ENCODE measurements at regions not wholly inside any gene's neighbourhood (a gene's known extent, or its start where the extent isn't known, plus 50 kb on each side); places are given as distances from the start of the nearest gene placed in this dataset.

DNA sequence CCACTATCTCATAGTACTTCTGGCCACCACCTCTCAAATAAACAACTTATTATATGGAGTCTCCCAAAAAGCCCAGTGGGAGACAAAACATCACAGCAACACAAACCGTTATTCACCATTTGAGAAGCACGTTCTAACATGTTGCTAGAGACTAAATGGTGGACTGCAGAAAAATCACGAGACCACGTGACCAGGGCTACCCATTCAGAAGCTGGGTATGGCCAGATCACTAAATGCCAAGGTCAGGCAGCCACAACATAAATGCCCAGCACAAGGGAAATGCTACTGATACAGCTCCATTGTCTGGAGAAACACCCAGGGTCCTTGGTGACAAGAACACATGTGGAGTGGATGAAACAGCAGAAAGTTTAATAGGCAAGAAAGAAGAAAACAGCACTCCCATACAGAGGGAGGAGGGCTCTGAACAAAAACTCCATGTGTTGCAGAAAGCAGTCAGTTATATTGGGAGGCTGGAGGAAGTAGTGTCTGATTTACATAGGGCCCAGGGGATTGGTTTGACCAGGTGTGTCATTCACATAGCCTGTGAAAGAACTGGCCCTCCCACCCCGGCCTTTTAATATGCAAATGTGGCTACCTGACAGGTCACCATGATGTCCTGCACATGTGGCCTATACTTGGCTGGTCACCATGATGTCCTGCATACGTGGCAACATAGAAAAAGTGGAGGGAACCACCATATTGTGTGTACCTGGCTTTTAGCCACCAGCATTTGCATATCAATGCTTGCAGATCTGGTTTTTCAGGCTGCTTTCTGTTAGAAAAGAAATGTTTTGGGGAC lies 97.2 kb downstream of the TRIM36 start:
- no peak for DNase-seq

DNA sequence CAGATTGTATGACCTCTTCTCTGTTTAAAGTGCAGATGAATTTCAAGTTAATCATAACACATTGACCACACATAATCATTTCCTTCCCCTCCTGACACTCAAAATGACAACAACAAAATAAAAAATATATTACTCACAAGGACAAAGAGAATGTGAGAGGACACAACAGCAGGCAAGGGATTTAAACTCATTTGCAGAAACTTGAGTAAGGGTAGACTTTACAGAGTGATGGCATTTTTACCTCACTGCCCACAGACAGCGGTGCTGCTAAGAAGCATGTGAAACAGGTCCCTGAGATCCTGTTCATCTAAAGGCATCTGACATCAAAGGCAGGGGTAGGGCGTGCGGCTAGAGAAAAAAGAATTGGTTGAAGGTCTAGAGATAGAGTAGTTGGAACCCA lies 99.0 kb downstream of the TRIM36 start:
- no peak for DNase-seq

DNA sequence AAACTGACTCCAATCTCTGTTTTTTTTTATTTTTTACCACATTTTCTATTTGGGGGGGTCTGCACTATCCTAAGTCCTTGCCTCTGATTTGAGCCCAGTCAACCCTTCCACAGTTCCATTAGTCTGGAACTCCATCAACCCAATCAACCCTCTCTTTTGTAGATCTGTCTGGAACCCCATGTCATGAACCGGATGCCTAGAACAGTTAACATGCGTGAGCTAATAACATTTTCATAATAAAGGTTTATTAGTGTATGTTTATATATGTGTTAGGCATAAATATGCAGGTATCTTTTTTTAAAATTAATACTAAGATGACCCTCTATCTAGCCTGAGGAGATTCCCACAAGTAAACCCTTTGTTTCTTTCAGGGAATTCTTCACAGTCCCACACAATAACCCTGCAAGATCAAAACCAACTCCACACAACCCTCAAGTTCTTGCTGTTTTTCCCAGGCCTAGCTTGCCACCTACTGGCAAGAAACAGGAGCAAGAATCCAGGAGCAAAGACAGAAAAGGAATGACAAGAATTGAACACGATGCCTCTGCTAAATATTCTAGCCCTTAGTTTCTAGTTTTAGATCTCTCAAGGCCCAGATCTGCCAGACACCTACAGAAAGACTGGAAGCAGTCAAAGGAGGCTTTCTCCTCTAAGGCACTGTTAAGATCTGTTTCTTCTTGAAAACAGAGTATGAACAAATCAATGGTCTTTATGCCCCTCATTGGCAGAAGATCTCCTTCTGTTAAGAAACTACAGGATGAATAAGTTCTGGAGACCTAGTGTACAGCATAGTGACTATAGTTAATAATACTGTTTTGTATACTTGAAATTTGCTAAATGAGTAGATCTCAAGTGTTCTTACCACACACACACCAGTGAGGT lies 100.4 kb downstream of the TRIM36 start:
- DNase-seq: peak; percentile 45

DNA sequence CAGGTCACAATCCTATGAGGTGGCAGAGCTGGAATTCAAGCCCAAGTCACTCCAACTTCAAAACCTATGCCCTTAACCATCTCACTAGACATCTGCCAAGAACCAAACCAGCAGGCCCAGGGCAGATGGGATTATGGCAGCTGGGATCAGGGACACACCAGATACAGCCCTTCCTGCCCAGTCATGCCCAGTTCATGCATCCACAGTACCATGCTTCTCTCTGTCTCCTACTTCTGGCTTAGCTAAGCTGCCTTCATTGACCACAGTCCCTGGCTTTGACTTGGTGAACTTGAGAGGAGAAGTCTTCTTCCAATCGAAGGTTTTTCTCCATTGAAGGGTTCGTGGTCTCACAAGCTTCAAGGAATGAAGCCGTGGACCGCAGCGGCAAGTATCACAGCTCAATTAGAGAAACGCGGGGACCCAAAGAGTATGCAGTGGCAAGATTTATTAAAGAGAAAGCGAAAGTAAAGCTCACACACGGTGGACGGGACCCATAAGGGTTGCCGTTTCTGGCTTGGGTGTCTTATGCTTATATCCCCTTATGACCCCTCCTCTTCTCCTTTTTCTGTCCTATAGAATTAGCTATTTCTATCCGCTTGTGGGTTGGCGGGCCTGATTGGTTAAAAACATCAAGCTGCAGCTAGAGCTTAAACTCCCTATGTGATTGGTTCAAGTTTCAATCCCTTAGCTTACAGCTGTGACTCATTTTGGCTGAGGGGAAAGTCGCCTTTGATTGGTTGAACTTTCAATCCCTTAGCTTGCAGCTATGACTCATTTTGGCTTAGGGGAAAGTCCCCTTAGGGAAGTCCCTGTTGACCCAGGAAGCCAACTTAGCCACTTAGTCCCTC lies 101.2 kb downstream of the TRIM36 start:
- DNase-seq: no peak

DNA sequence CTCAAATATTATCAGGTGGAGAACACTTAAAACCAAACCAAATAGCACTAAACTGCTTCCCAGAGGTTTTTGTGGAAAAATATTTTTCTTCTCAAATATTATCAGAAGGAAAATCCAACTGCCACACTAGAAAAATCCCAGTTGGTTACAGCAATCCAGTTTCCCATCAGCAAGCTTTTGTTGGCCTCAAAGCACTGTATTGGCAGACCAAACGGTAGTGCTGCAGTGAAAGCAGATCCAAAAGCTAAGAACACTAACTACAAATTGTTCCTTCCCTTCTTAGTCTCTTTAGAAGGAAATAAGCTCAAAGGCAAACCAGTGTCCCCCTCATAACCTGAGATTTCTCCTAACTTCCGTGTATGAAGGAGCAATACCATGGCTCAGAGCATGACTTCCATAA lies 105.3 kb downstream of the TRIM36 start:
- DNase-seq: no peak

DNA sequence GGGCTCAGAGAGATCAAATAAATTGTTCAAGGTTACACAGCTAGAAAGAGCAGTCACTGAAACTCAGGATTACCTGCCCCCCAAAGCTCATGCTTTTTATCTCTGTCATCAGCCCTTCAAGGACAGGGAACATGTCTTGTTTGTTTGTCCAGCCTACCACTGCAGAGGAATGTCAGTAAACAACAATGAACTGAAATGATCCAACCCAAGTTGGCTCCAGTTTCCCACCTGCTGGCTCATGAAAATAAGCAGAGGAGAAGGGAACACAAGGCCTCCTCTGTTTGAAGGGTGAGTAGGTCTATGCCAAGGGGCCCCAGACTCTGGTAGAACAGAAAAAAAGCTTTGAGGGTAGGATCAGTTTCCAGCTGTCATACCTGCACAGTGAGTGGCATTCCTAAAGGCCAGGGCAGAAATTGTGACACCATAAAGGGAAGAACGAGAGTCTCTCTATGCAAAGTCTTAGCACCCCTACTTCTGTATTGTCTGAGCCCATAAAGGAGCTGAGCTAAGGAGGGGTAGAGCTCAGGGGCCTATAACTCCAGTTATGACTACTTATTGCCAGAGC lies 115.2 kb downstream of the TRIM36 start:
- DNase-seq: no peak

DNA sequence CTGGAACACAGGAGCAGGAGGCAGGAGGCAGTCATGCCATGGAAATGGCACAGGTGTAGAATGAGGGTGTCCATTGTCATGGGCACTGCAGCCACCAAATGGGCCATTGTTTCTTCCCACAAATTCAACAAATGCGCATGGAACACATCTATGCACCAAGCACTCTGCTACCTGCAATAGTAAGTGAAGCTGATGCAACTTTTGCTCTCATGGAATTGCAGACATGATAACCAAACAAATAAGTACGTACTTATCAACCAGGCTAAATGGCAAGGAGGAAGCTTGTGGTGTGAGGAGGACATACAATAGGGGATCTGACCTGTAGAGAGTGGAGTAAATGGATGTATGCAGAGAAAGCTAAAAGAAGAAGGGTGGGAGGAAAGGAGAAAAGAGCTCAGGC lies 116.8 kb downstream of the TRIM36 start:
- DNase-seq: no peak

DNA sequence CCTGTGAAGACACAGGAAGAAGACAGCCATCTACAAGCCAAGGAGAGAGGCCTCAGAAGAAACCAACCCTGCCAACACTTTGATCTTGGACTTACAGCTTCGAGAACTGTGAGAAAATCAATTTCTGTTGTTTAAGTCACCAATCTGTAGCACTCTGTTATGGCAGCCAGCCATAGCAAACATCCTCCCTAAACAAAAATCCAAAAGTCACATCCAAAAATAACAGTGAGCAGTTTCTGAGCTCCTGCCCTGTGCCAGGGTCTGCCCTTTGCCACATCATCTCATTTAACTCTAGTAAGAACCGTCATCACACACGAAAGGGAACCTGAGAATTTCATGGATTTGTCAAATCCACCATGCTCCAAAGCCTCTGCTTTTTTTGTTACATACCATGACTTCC lies 118.8 kb downstream of the TRIM36 start:
- DNase-seq: no peak

DNA sequence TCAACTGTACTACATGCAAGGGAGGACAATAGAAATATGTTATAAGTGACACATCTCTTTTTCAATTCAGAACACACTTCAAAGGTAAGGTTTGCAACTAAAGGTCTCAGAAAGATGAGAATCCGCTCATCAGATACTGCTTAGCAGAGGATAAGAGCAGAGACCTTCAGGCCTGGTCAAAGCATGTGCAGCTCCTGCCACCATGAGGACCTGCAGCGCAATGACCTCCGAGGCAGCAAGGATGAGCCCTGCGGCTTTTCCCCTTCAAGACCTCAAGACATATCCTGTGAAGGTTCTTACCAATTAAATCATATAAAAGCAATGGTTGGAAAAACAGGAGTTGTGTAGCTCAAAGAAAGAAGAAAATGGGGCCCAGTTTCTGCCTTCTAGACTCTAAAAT lies 135.8 kb downstream of the TRIM36 start:
- peak; percentile 4 for DNase-seq

DNA sequence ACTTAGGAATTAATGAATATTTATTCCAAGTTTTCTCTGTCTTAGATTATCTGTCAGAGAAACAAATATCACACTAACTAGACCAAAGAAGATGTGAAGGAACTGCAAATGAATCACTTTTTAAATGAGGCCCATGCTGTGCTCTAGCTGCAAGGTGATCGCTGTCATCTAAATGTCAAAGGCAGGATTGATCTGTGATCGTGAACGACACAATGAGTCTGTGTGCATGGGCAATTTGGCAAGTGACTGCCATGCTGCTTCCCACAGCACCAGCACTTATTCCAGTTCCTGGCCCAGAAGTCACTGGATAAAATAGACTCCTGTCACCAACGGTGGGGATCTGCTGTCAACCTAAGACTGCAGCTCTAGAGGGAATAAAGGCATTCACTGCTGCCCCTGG lies 141.2 kb downstream of the TRIM36 start:
- no peak for DNase-seq

DNA sequence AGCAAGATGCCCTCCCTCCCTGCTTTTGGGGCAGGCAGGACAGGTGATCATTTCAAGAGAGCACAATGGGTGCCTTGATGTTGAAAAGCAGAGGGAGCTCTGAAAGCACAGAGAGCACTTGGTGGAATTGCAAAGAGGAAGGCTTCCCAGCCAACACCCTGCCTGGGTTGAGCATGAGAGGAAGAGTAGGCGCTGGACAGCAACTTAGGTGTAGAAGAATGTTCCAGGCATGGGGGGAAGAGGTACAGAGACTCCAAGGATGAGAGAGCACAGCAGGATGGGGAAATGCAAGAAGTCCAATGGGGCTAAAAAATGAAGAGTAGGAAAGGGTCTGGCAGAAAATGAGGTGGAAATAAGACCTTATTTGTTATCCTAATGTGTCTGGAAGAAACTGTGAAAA lies 144.8 kb downstream of the TRIM36 start:
- no peak for DNase-seq

DNA sequence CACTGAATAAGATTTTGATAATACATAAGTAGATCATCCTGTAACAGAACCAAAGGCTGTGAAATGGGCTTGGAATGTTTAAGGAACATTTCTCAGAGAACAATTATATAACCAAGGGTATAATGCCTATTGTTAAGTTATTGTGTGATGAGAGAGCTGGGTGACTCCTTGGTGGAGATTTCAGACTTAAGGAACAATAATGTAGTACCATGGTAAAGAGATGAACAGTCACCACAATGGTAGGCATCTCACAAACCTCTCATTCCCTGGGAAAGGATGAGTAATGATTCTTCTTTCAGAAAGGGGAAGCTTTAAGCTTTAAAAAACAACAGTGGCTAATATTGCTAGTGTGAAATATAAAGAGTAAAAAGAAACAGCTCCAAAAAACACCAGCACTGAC lies 147.4 kb downstream of the TRIM36 start:
- no peak for DNase-seq

DNA sequence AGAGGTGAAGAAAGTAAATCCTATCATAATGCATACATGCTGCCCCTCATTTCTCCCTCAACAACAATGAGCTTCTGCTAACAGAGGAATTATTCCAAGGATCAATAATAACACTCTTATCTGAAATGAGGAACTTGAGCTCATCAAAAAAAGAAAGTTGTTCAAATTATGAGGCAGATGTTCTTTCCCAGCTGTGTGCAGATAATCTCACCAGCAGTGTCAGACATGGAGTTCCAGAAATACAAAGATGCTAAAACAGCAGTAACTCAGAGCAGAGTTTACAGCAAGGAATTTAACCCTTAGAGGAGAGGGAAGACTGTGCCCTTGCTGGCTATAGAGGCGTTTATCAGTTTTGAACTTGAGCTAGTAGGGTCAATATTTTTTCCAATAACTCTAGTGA lies 153.1 kb downstream of the TRIM36 start:
- no peak for DNase-seq

DNA sequence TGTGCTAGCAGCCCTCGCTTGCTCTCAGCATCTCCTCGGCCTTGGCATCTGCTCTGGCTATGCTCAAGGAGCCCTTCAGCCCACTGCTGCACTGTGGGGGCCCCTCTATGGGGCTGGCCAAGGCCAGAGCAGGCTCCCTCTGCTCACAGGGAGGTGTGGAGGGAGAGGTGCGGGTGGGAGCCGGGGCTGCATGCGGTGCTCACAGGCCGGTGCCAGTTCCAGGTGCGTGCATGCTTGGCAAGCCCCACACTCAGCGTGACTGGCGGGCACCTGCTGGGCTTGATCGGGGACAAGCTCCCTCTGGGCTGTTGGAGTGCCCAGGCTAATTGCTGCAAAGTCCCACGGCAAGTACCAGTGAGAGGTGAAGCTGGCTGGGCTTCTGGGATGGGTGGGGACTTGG lies 170.5 kb downstream of the TRIM36 start:
- no peak for DNase-seq

DNA sequence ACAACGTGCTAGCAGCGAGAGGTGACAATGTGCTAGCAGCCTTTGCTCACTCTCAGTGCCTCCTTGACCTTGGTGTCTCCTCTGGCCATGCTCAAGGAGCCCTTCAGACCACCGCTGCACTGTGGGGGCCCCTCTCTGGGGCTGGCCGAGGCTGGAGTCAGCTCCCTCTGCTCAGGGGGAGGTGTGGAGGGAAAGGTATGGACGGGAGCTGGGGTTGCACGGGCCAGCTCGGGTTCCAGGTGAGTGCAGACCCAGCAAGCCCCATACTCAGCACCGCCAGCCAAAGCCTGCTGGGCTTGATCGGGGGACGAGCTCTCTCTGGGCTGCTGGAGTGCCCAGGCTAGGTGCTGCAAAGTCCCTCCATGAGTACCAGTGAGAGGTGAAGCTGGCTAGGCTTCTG lies 180.2 kb downstream of the TRIM36 start:
- DNase-seq: no peak

DNA sequence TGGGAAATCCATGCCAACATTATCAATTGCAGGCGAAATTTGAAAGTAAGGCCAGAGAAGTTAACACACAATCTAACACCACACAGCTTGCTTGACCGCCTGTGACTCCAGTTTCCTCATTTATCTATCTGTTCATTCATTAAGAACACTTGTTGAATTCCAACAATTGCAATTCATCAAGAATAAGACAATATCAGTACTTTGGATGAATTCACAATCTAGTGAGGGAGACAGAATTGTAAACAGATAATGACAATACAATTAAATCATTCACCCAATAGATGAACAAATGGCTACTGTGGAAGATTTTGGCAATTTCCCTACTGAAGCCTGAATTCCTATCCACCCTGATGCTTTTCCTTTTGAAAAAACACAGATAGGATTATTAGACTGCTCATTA lies 181.6 kb downstream of the TRIM36 start:
- no peak for DNase-seq

DNA sequence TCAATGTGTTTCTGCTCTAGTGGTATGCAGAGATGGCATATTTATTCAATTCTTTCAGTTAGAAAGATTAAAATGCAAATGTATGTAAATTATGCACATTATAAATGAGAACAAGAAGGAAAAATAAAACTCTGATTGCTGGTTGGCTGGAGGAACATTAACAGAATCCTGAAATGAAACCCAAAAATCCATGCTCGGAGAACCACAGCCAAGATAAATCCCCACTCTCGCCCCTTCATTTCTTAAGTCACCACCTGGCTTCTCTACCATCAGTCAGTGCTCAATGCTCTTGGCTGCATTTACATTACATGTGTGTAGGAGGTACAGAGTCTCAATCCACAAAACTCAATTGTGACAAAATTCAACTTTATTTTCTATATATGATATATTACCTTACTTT lies 184.9 kb downstream of the TRIM36 start:
- no peak for DNase-seq

DNA sequence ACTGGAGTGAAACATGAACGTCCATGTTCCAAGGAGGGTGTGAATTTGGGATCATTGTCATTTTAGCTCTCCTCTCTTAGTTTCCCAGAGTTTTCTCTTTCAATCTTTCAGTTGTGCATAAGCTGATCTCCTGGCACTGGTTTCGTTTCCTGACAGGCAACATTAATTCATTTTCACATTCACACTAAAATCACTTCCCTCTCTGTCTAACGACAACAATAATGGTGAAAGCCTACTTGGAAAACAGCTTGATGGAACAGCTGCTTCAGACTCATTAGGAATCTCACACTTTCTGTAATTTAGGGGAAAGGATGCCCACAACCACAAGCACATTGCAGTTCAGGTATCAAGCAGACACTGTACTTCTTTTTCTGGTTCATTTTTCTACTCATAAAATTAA lies 188.6 kb downstream of the TRIM36 start:
- DNase-seq: no peak

DNA sequence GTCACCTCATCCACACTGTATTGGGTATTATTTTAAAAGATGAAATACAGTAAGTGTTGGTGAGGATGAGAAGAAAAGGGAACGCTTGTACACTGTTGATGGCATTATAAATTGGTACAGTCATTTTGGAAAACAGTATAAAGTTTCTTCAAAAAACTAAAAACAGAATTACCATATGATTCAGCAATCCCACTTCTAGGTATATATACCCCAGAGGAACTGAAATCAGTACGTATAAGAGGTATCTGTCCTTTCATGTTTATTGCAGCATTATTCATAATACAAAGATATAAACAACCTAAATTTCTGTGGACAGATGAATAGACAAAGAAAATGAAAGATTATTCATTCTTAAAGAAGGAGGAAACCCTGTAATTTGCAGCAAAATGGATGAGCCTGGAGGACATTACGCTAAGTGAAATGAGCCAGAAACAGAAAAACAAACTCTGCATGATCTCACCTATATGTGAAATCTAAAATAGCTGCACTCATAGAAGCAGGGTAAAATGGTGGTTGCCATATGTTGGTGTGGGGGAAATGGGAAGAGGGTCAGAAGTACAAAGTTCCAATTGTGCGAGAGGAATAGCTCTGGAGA lies 191.6 kb downstream of the TRIM36 start:
- no peak for DNase-seq

DNA sequence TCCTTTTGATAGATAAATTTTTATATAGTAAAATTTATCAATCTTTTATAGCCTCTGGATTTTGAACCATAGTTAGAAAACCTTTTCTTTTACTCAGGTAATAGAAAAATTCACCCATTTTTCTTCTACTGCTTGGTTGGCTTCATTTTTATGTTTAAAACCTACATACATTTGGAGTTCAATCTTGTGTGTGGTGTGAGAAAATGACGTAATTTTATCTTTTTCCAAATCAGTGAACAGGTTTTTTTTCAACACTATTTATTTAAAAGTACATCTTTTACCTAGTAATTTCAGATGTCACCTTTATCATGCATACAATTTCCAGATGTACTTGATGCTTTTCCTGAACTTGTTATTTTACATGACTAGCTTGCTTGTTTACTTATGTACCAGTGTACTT lies 200.2 kb downstream of the TRIM36 start:
- DNase-seq: no peak

DNA sequence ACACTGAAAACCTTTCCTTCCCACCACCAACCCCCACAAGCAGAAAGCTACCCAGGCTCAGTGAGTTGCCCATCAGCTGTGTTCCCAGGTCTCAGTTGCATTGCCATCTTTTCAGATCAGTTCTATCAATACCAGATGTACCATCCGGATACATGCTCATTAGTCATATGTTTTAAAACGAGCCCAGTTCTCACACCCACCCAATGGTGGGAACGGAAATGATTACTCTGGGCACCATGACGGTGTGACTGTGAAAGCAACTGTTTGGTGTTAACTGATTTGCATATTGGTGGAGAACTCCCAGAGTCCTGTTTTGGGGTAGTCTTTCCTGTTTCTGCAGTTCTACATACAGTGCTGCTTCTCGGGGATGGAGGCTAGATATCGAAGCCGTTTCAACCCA lies 212.3 kb downstream of the TRIM36 start:
- no peak for DNase-seq

DNA sequence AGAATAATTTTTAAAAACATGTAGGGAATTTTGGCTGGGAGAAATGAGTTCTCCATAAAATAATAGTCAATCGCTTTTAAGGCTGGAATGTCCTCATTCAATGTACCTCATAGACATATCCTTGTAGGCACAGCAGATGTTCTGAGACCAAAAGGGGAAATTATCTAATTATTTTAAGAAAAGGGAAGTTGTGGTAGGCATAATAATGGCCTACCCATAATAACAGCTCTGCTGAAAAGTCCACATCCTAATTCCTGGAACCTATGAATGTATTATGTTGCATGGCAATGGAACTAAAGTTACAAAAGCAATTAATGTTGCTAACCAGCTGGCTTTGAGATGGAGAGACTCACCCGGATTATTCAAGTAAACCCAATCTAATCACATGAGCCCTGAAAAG lies 216.1 kb downstream of the TRIM36 start:
- DNase-seq: no peak

DNA sequence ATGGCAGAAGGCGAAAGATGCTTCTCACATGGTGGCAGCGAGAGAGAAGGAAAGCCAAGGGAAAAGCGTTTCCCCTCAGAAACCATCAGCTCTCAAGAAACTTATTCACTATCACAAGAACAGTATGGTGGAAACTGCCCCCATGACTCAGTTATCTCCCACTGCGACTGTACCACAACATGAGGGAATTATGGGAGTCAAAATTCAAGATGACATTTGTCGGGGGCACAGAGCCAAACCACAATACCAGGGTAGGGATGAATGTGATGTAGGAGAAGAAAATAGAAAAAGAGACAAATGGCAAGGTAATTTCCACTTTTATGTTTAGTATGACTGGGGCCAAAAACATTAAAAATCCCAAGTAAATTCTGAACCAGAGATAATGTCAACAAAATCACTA lies 216.8 kb downstream of the TRIM36 start:
- no peak for DNase-seq
